ENCODE measurements at regions not wholly inside any gene's neighbourhood (a gene's known extent, or its start where the extent isn't known, plus 50 kb on each side); places are given as distances from the start of the nearest gene placed in this dataset.

GRCh38 chr22:49640366-49641095, 187.1 kb downstream of the BRD1 start:
- DNase-seq (ENCODE audit: low spot score): no peak

- DNase-seq (ENCODE audit: low spot score): no peak
These were observed 187.7 kb downstream of the BRD1 start for GRCh38 chr22:49639956-49640355.

GRCh38 chr22:49638788-49639187, 188.9 kb downstream of the BRD1 start:
- no peak for DNase-seq (ENCODE audit: low spot score)

GRCh38 chr22:49638001-49638400, 189.7 kb downstream of the BRD1 start:
- no peak for DNase-seq (ENCODE audit: low spot score)

GRCh38 chr22:49637255-49637760, 190.4 kb downstream of the BRD1 start:
- no peak for DNase-seq (ENCODE audit: low spot score)

- DNase-seq (ENCODE audit: low spot score): no peak
These were observed 191.0 kb downstream of the BRD1 start for GRCh38 chr22:49636649-49637048.

GRCh38 chr22:49636214-49636613, 191.5 kb downstream of the BRD1 start:
- no peak for DNase-seq (ENCODE audit: low spot score)

GRCh38 chr22:49634006-49634772, 193.5 kb downstream of the BRD1 start:
- DNase-seq (ENCODE audit: low spot score): no peak

- DNase-seq (ENCODE audit: low spot score): no peak
These were observed 194.7 kb downstream of the BRD1 start for GRCh38 chr22:49633010-49633324.

- peak; percentile 93 for DNase-seq (ENCODE audit: low spot score)
These were observed 195.3 kb downstream of the BRD1 start for GRCh38 chr22:49632199-49633009.

GRCh38 chr22:49630448-49630946, 197.2 kb downstream of the BRD1 start:
- no peak for DNase-seq (ENCODE audit: low spot score)

GRCh38 chr22:49629586-49630447, 197.9 kb downstream of the BRD1 start:
- DNase-seq (ENCODE audit: low spot score): no peak

GRCh38 chr22:49629261-49629570, 198.5 kb downstream of the BRD1 start:
- no peak for DNase-seq (ENCODE audit: low spot score)

GRCh38 chr22:49628391-49629260, 199.0 kb downstream of the BRD1 start:
- no peak for DNase-seq (ENCODE audit: low spot score)

- no peak for DNase-seq (ENCODE audit: low spot score)
These were observed 200.2 kb downstream of the BRD1 start for GRCh38 chr22:49627217-49628181.

- DNase-seq (ENCODE audit: low spot score): no peak
These were observed 201.1 kb downstream of the BRD1 start for GRCh38 chr22:49626361-49627216.

GRCh38 chr22:49624421-49625177, 203.1 kb downstream of the BRD1 start:
- no peak for DNase-seq (ENCODE audit: low spot score)

- no peak for DNase-seq (ENCODE audit: low spot score)
These were observed 204.0 kb downstream of the BRD1 start for GRCh38 chr22:49623715-49624114.
